GM23338 (cell line): ENCODE measurements at regions not wholly inside any gene's neighbourhood (a gene's known extent, or its start where the extent isn't known, plus 50 kb on each side); places are given as distances from the start of the nearest gene placed in this dataset.

Source experiments
- CREB1 ChIP-seq: fragments of 250-450 bp; sonication (Bioruptor Pico); IDR thresholded peaks from 2 replicates; pipeline ENCODE4 v1.5.0; 2020; ENCODE audit warnings: low read depth, mild to moderate bottlenecking, moderate library complexity
- CTCF ChIP-seq, 2 experiments: fragments of 200-600 bp in 1 of 2; sonication (generic) in 1 of 2; conservative IDR thresholded peaks; 2 replicates each; pipeline versions ENCODE4 v1.5.1 to v1.6.1; 2016 to 2017; ENCODE audit warnings: antibody characterized with exemption in 2 of 2, low read depth in 2 of 2, mild to moderate bottlenecking in 2 of 2, moderate library complexity in 1 of 2
- ETS1 ChIP-seq: IDR thresholded peaks from 2 replicates; pipeline ENCODE4 v1.6.1; 2016; ENCODE audit warnings: antibody characterized with exemption
- EZH2 ChIP-seq: fragments of 200-600 bp; sonication (generic); IDR thresholded peaks from one replicate; pipeline ENCODE4 v1.8.0; 2017; ENCODE audit warnings: antibody characterized with exemption, mild to moderate bottlenecking, low read depth; ENCODE audit not compliant: unreplicated experiment
- EZH2phosphoT487 ChIP-seq: fragments of 200-600 bp; sonication (generic); IDR thresholded peaks from one replicate; pipeline ENCODE4 v1.8.1; 2018; ENCODE audit warnings: antibody characterized with exemption; ENCODE audit not compliant: unreplicated experiment
- POLR2AphosphoS5 ChIP-seq: IDR thresholded peaks from 2 replicates; pipeline ENCODE4 v1.6.1; 2016; ENCODE audit warnings: antibody characterized with exemption, low read depth
- REST ChIP-seq: IDR thresholded peaks from one replicate; pipeline ENCODE4 v1.6.1; 2018; ENCODE audit warnings: antibody characterized with exemption; ENCODE audit not compliant: unreplicated experiment
- STAT1 ChIP-seq: IDR thresholded peaks from one replicate; pipeline ENCODE4 v1.6.1; 2016; ENCODE audit warnings: antibody characterized with exemption; ENCODE audit not compliant: unreplicated experiment
- ZNF114 ChIP-seq: fragments of 250-450 bp; sonication (Bioruptor Pico); IDR thresholded peaks from 2 replicates; pipeline ENCODE4 v1.5.0; 2020; ENCODE audit warnings: mild to moderate bottlenecking, moderate library complexity

- TF ChIP-seq CTCF (conservative IDR thresholded peaks at IDR 0.05; ENCODE audit: low read depth in 2 of 2): no peak
- no peak for TF ChIP-seq POLR2AphosphoS5
- no peak for TF ChIP-seq EZH2
- TF ChIP-seq REST: no peak
- TF ChIP-seq CREB1 (CRISPR knock-in tag): no peak
- TF ChIP-seq EZH2phosphoT487: no peak
- TF ChIP-seq ZNF114 (CRISPR knock-in tag): no peak
- TF ChIP-seq ETS1: no peak
- TF ChIP-seq STAT1: no peak
Observed at GRCh38 chr2:228678110-228678509, 496.6 kb upstream of the SPHKAP start.
